Activated CD4-positive, alpha-beta memory T cell treated with anti-CD3 and anti-CD28 coated beads, Interleukin-2, amount 10 ng/mL, durations not matched to agents 7 days and 5 days (primary cell): ENCODE measurements at regions not wholly inside any gene's neighbourhood (a gene's known extent, or its start where the extent isn't known, plus 50 kb on each side); places are given as distances from the start of the nearest gene placed in this dataset.

Experiments
- CTCF ChIA-PET: fragments of 350-600 bp; sonication (Branson Sonifier 250); formaldehyde crosslinking; loops from one replicate; lab custom pipeline; 2021; ENCODE audit warnings: antibody characterized with exemption, inconsistent platforms; lab: Charles Lee
- POLR2A ChIA-PET: fragments of 350-600 bp; sonication (Branson Sonifier 250); formaldehyde crosslinking; loops from one replicate; lab custom pipeline; 2021; ENCODE audit warnings: antibody characterized with exemption; lab: Charles Lee
- DNase-seq: peaks from one replicate; pipeline ENCODE4 v3.0.0-alpha.2; 2020
- H3K27ac Mint-ChIP-seq: one replicate; pipeline ENCODE4 v1.8.0; 2021; ENCODE audit warnings: mild to moderate bottlenecking, mixed read lengths
- H3K27me3 Mint-ChIP-seq: one replicate; pipeline ENCODE4 v1.8.0; 2021; ENCODE audit warnings: mixed read lengths
- H3K36me3 Mint-ChIP-seq: one replicate; pipeline ENCODE4 v1.8.0; 2021; ENCODE audit warnings: low read depth, mixed read lengths
- H3K4me1 Mint-ChIP-seq: one replicate; pipeline ENCODE4 v1.8.0; 2021; ENCODE audit warnings: mixed read lengths
- H3K4me3 Mint-ChIP-seq: one replicate; pipeline ENCODE4 v1.8.0; 2021; ENCODE audit warnings: mild to moderate bottlenecking, mixed read lengths
- H3K9me3 Mint-ChIP-seq: one replicate; pipeline ENCODE4 v1.8.0; 2021; ENCODE audit warnings: mixed read lengths

DNA sequence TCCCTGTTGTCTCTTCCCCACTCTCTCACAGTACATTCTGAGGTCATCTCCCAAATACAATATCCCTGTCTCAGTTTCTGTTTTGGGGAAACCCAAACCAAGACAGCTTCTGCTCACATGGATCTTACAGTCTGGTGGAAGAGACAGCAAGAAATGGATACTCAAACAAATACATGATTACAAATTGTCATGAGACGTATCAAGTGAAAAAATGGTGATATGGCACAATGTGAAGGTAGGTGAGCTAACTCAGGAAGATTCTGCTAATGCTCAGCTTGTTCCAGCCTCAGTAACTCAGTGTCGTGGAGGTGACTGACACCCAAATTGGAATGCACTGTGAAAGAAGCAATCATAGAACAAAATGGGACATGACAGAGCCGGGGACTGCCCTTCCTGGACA lies 68.3 kb downstream of the CHST1 start:
- ChIA-PET POLR2A (no interaction called here), CTCF (interaction anchor here (1.5 kb wide), 1 partner anchor 58 kb away, joined by 3 read pairs; no protein-coding TSS in a partner anchor)
- Mint-ChIP-seq H3K27me3 (peaks cover 2% of the 10 kb centered on the region), H3K9me3 (no peaks in the 10 kb centered on the region), H3K4me3 (no peak overlapping the region), H3K4me1 (no peaks in the 10 kb centered on the region), H3K27ac (no peak overlapping the region), H3K36me3 (no peaks in the 10 kb centered on the region)
- no peak for DNase-seq

DNA sequence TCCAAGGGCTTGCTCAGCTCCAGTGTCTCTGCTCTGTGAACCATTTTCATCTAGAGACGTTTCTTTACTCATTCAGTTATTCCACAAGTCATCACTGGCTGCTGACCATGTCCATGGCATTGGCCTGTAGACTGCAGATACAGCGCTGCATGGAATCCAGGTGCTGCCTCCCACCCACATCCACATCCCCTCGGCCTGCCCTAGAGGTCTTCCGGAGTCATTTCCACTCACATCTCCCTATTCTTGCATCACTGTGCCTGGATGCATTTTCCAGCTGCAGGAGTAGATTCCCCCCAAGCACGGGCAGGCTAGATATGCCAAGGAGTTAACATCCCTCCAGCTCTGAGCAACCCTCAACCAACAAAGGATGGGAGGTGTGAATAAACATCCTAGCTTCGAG lies 68.9 kb downstream of the CHST1 start:
- POLR2A ChIA-PET = no interaction called here
- no peaks in the 10 kb centered on the region for H3K9me3 Mint-ChIP-seq

DNA sequence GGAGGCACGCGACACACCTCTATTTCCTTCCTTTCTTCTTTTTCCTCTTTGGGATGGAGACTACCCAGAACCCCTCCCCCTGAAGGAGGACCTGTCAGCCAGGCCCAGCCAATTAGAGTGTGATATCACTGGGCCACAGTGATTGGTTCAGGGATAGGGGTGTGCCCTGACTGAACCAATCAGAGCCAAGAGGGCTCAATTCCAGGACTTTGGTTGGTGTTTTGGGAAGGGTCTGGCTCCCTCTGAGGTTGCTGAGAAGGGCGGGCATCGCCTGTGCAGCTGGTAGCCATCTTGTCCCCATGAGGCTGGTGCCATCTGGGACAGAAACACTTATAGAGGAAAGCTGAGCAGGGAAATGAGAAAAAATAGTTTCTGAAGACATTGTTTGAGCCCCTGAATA lies 71.4 kb downstream of the CHST1 start:
- no peaks in the 10 kb centered on the region for H3K36me3 Mint-ChIP-seq
- H3K27ac Mint-ChIP-seq = no peak overlapping the region
- no peaks in the 10 kb centered on the region for H3K4me1 Mint-ChIP-seq
- H3K27me3 Mint-ChIP-seq = peaks cover 2% of the 10 kb centered on the region
- H3K4me3 Mint-ChIP-seq = no peak overlapping the region
- ChIA-PET POLR2A (no interaction called here), CTCF (no interaction called here)
- no peaks in the 10 kb centered on the region for H3K9me3 Mint-ChIP-seq
- no peak for DNase-seq

More for the DNA sequence above, 68.9 kb downstream of the CHST1 start:
- no peak for DNase-seq
- no peak overlapping the region for H3K27ac Mint-ChIP-seq
- CTCF ChIA-PET = interaction anchor here (1.5 kb wide), 1 partner anchor 58 kb away, joined by 3 read pairs; no protein-coding TSS in a partner anchor
- H3K4me3 Mint-ChIP-seq = no peak overlapping the region
- no peaks in the 10 kb centered on the region for H3K4me1 Mint-ChIP-seq
- H3K27me3 Mint-ChIP-seq = peaks cover 2% of the 10 kb centered on the region
- no peaks in the 10 kb centered on the region for H3K36me3 Mint-ChIP-seq

GRCh38 chr11:45592636-45593035 lies 72.8 kb downstream of the CHST1 start:
- Mint-ChIP-seq H3K27me3 (peaks cover 5% of the 10 kb centered on the region), H3K9me3 (no peaks in the 10 kb centered on the region), H3K4me1 (no peaks in the 10 kb centered on the region), H3K4me3 (no peak overlapping the region), H3K36me3 (no peaks in the 10 kb centered on the region), H3K27ac (no peak overlapping the region)
- no peak for DNase-seq
- ChIA-PET POLR2A (no interaction called here), CTCF (no interaction called here)

GRCh38 chr11:45590743-45591142 lies 74.7 kb downstream of the CHST1 start:
- Mint-ChIP-seq H3K4me3 (no peak overlapping the region), H3K36me3 (no peaks in the 10 kb centered on the region), H3K9me3 (no peaks in the 10 kb centered on the region), H3K27me3 (peaks cover 12% of the 10 kb centered on the region), H3K27ac (no peak overlapping the region), H3K4me1 (no peaks in the 10 kb centered on the region)
- no peak for DNase-seq
- ChIA-PET CTCF (no interaction called here), POLR2A (no interaction called here)

DNA sequence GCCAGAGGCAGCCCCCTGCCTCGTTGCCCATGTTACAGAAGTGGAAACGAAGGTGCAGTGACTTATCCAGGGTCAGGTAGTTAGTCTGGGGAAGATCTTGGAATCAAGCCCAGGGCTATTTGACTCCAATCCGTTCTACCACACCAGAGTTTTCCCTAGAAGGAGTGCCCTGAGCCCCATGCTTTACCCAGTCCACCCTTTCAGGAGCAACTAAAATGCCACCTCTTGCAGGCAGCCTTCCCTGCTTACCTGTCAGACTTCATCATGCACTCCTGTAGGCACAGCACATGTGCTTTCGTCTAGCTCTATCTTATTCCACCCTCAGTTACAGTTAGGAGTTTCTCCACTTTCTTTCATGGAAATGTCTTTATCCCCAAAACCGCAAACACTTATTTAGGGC lies 80.2 kb downstream of the CHST1 start:
- no peak overlapping the region for H3K4me3 Mint-ChIP-seq
- H3K27ac Mint-ChIP-seq = no peak overlapping the region
- DNase-seq = no peak
- H3K27me3 Mint-ChIP-seq = peaks cover 22% of the 10 kb centered on the region
- POLR2A ChIA-PET = no interaction called here
- CTCF ChIA-PET = no interaction called here
- no peaks in the 10 kb centered on the region for H3K36me3 Mint-ChIP-seq
- no peaks in the 10 kb centered on the region for H3K4me1 Mint-ChIP-seq
- no peaks in the 10 kb centered on the region for H3K9me3 Mint-ChIP-seq

GRCh38 chr11:45583981-45584566 lies 81.3 kb downstream of the CHST1 start:
- ChIA-PET POLR2A (no interaction called here), CTCF (no interaction called here)
- no peaks in the 10 kb centered on the region for H3K36me3 Mint-ChIP-seq
- H3K9me3 Mint-ChIP-seq = no peaks in the 10 kb centered on the region
- no peak for DNase-seq
- no peaks in the 10 kb centered on the region for H3K4me1 Mint-ChIP-seq
- no peak overlapping the region for H3K4me3 Mint-ChIP-seq
- no peak overlapping the region for H3K27ac Mint-ChIP-seq
- H3K27me3 Mint-ChIP-seq = peaks cover 22% of the 10 kb centered on the region

GRCh38 chr11:45580399-45580798 lies 85.0 kb downstream of the CHST1 start:
- Mint-ChIP-seq H3K36me3 (no peaks in the 10 kb centered on the region), H3K4me1 (no peaks in the 10 kb centered on the region), H3K27ac (no peak overlapping the region), H3K27me3 (peaks cover 18% of the 10 kb centered on the region), H3K4me3 (no peak overlapping the region), H3K9me3 (no peaks in the 10 kb centered on the region)
- ChIA-PET POLR2A (no interaction called here), CTCF (no interaction called here)
- DNase-seq = no peak

GRCh38 chr11:45578316-45578715 lies 87.1 kb downstream of the CHST1 start:
- DNase-seq = no peak
- H3K4me1 Mint-ChIP-seq = no peaks in the 10 kb centered on the region
- H3K36me3 Mint-ChIP-seq = no peaks in the 10 kb centered on the region
- CTCF ChIA-PET = no interaction called here
- H3K27ac Mint-ChIP-seq = no peak overlapping the region
- POLR2A ChIA-PET = no interaction called here
- H3K4me3 Mint-ChIP-seq = no peak overlapping the region
- no peaks in the 10 kb centered on the region for H3K9me3 Mint-ChIP-seq
- peaks cover 17% of the 10 kb centered on the region for H3K27me3 Mint-ChIP-seq

- Mint-ChIP-seq H3K27me3 (peaks cover 17% of the 10 kb centered on the region), H3K36me3 (no peaks in the 10 kb centered on the region), H3K4me3 (no peak overlapping the region), H3K27ac (no peak overlapping the region), H3K4me1 (no peaks in the 10 kb centered on the region), H3K9me3 (no peaks in the 10 kb centered on the region)
- POLR2A ChIA-PET = no interaction called here
- CTCF ChIA-PET = no interaction called here
- no peak for DNase-seq
Observed at GRCh38 chr11:45577752-45578151, 87.7 kb downstream of the CHST1 start.

DNA sequence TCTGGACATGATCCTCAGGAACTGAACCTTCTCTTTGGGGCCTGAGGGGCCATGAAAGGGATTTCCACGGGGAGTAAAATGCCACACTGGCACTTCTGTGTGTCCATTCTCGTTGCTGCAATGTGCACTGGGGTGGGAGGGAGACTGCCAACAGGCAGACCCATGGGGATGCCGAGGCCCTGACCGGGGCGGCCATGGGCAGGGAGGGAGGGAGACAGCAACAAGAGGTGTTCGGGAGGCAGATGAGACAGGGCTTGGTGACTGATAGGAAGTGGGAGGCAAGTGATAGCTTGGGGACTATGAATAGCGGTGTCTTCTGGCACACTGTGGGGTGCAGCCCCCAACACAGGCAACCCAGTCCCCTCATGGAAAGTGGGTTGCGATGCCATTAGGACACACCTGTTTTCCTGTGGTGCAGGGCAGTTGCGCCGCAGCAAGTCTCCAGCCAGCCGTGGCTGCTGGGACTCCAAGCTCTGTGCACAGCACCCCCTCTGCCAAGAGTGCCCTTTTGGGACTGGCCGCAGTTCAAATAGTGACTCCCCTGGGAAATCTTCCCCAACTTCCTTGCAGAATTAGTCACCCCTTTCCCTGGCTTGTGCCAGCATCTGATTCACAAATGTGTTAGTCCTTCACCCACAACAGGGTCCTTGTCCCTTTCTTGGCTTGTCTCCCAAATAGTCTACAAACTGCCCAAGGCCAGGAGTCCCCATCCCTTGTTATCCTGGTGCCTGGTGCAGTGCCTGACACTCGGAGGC lies 88.8 kb downstream of the CHST1 start:
- no peaks in the 10 kb centered on the region for H3K9me3 Mint-ChIP-seq
- CTCF ChIA-PET = no interaction called here
- H3K4me3 Mint-ChIP-seq = no peak overlapping the region
- POLR2A ChIA-PET = no interaction called here
- peaks cover 9% of the 10 kb centered on the region for H3K27me3 Mint-ChIP-seq
- no peak overlapping the region for H3K27ac Mint-ChIP-seq
- no peaks in the 10 kb centered on the region for H3K36me3 Mint-ChIP-seq
- DNase-seq = no peak
- no peaks in the 10 kb centered on the region for H3K4me1 Mint-ChIP-seq

GRCh38 chr11:45573728-45574127 lies 91.7 kb downstream of the CHST1 start:
- H3K36me3 Mint-ChIP-seq = no peaks in the 10 kb centered on the region
- ChIA-PET CTCF (no interaction called here), POLR2A (no interaction called here)
- no peaks in the 10 kb centered on the region for H3K4me1 Mint-ChIP-seq
- no peak for DNase-seq
- H3K9me3 Mint-ChIP-seq = no peaks in the 10 kb centered on the region
- peaks cover 6% of the 10 kb centered on the region for H3K27me3 Mint-ChIP-seq
- H3K4me3 Mint-ChIP-seq = no peak overlapping the region
- no peak overlapping the region for H3K27ac Mint-ChIP-seq

- no peaks in the 10 kb centered on the region for H3K36me3 Mint-ChIP-seq
- H3K27me3 Mint-ChIP-seq = peaks cover 3% of the 10 kb centered on the region
- H3K4me3 Mint-ChIP-seq = no peak overlapping the region
- ChIA-PET POLR2A (no interaction called here), CTCF (interaction anchor here (1.0 kb wide), 1 partner anchor 199 kb away, joined by 5 read pairs; no protein-coding TSS in a partner anchor)
- no peak for DNase-seq
- H3K9me3 Mint-ChIP-seq = no peaks in the 10 kb centered on the region
- H3K27ac Mint-ChIP-seq = no peak overlapping the region
- no peaks in the 10 kb centered on the region for H3K4me1 Mint-ChIP-seq
Observed at GRCh38 chr11:45572354-45573123, 92.9 kb downstream of the CHST1 start.
